GM19025 (cell line): ENCODE measurements at regions not wholly inside any gene's neighbourhood (a gene's known extent, or its start where the extent isn't known, plus 50 kb on each side); places are given as distances from the start of the nearest gene placed in this dataset.

ENCODE experiments used
- ATAC-seq: cut with Tn5 transposase; IDR thresholded peaks from one replicate; pipeline ENCODE4 v1.9.1; 2021; ENCODE audit warnings: mild to moderate bottlenecking, low read depth, moderate library complexity; ENCODE audit not compliant: unreplicated experiment

DNA sequence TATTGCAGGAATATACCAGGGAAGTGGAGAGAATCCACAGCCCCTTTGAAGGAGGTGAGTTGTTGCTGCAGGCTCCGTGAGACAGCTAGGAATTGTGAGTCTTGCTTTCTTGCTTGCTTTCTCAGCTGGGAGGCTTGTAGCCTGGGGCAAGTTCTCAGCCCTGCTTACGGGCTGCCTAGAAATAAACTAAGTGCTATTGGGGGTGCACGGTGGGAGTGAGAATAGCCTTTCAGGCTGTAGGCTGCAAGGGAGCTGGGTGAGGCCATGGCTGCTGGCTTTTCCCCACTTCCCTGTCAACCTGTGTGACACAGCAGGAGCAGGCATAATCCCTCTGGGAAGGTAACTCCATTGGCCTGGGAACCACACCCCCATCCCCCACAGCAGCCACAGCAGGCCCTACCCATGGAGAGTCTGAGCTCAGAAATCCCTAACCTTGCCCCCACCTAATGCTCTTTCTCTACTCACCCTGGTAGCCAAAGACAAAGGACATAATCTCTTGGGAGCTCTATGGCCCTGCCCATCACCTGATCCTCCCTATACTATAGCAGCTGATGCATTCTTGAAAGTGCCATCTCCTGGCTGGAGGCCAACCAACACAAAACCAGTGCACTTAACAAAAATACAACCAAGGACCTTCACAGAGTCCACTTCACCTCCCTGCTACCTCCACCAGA lies 113.0 kb downstream of the MMRN1 start:
- ATAC-seq, result no peak

DNA sequence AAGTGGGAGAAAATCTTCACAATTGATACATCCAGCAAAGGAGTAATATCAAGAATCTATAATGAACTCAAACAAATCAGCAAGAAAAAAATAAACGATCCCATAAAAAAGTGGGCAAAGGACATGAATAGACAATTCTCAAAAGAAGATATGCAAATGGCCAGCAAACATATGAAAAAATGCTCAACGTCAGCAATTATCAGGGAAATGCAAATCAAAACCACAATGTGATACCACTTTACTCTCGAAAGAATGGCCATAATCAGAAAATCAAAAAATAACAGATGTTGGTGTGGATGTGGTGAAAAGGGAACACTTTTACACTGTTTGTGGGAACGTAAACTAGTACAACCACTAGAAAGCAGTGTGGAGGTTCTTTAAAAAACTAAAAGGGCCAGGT lies 114.3 kb upstream of the CCSER1 start:
- ATAC-seq, result no peak

DNA sequence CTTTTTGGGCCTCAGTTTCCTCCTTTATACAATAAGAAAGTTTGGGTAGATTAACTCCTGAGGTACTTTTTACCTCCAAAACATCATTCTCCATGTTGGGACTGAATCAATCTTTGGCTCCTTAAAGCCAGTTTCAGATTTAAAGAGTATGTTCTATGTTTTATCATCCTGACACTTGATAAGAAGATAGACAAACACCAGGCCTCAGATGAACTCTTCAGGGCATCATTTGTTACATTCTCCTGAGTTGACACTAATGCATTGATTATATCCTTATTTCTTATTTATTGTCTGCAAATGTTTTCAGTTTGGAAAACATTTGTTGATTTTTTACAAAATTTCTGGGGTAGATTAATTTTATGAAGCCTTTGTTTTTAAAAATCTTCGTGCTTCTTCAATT lies 102.7 kb upstream of the CCSER1 start:
- no peak for ATAC-seq

DNA sequence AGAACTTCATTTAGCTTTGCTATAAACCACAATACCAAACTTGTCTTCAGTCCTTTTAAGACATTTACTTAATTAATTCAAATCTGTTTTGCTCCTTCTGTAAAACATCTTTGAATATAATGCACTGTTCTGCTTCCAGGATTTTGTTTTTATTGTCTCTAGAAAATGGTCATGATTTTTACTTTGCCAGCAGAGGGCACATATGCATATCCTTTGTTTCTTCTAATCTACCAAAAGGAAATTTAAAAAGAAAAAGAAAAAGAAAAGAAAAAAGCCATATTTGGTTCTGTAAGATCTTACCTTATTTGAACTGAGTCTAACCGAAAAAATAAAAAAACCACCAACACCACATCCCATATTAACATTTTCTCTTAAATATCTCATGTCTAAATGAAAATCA lies 101.9 kb upstream of the CCSER1 start:
- ATAC-seq, result no peak

DNA sequence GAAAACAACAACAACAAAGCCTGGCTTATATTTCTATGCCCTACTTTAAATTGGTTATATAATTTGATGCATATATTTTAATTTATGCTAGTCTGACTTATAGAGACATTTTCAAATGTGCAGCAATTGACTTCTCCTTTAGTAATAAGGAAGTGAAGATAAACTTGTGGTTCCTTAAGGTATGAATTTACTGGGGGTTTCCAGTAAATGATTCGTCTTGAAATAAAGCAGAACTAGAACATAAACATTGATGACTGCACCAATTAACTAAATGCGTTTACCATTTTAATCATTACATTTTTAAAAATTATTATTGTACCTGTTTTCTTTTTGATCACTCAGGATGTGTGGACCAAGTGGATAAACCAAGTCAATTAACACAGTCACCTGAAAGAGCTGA lies 99.6 kb upstream of the CCSER1 start:
- ATAC-seq, result peak; percentile 68

DNA sequence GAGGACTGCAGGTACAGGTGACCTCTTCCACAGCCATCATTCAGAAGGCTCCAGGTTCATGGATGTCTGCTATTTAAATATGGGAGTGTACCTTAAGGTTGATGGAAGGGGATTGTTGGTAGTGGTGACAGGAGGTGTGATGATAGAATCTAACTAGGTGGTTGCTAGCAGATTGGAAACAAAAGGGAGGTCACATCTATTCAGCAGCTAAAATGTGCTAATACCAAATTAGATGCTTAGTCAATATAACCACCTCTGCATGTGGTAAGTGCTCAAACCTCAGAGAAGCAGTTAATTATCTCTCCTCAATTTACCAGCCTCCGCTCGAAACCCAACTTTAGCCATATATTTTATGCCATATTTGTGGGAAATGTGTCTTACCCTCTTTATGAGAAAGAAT lies 98.7 kb upstream of the CCSER1 start:
- ATAC-seq, result no peak

DNA sequence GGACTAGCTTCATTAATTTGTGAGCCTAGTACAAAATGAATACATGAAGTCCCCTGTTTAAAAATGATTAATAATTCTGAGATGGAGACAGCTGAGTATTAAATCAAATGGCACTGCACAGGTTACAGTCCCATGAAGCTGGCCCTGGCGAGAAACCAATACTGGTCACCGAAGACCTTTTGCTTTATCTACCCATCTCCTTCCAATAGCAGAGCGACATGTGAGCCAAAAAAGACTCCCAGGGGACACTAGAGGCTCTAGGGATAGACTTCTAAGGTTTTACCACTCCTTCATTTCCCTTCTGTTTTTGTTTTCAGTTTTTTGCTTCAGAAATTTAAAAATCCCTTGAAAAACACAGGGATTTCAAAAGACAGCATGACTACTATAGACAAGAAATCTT lies 97.0 kb upstream of the CCSER1 start:
- no peak for ATAC-seq

DNA sequence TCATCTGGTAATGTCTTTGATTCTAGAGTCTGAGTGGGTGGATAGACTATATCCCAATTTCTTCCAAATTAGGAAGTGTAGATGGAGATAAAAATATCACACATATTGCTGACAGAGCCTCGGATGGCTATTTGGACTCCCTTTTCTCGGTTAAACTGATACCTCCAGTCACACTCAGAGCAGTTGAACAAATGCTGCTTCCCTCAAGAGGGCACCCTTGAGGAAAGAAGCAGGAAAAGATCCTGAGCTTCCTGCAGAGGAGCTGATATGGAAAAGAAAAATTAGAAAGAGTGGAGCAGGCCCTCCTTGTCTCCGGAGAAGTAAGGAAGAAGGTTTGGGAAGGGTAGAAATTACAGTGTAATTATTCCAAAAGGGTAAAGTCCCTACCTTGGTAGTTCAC lies 96.2 kb upstream of the CCSER1 start:
- no peak for ATAC-seq

DNA sequence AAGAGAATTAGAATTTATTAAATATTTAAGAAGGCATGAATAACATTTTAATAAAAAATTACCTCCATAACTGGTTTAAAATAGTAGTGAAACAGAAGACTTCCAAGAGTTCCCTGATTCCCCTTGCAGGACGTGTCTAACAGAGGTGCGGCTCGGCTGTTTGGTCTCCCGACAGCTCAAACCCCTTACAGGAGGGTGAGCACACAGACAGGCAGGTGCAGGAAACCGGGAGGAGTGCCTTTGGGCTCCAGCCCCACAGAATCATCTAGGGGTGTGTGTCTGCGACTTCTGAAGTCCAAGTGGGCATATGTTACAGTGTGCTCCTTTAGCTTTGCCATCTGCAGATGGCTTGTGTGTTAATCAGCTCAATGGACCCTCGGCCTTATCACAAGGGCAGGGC lies 88.1 kb upstream of the CCSER1 start:
- no peak for ATAC-seq

DNA sequence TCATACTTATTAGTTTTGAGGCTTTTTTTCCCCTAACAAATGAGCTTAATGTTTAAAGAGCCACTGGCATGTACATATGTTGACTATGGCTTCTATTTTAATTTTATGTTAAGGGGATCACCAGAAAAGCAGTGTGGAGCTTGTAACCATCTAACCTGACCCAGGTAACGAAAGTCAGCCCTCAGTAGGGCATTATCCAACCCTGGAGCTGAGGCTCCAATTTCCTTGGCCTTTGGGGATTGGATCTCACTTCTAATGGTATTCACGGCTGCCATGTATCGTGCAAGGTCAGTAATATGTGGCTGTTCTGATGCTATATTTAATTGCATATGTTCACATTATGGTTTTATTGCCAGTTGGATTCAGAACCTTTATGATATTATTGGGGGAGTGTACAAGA lies 75.2 kb upstream of the CCSER1 start:
- no peak for ATAC-seq

DNA sequence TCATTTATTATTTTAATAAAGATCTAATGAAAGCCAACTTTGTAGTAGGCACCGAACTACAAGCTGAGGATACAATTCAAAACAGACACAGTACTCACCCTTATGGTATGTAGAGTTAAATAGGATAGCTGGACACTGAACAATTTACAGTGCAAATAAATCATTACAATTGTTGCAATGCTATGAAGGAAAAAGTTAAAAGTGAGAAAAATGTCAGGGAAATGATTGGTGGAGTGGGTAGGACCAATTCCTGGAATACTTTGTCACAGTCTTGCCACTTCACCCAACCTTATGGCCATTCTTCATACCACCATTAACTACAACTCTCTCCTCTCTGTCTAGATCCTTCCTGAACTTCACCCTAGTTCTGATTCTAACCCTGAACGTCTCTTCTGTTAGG lies 70.1 kb upstream of the CCSER1 start:
- no peak for ATAC-seq

DNA sequence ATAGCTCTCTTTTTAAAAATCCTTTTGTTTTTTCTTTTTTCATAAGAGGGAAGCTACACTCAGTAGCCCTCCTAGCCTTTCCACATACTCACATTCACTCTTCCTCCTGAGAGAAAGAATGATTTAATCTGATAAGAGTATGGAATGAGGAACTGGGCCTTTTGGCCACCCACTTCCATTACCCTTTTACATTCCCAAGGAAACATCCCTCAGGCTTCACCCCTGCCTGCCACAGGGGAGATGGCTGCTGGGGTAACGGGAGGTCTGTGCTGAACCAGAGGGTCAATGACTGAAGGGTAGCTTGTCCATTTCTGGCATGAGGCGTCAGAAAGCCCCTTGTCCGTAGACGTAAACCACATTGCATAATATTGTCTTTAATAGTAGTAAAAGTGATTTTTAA lies 67.2 kb upstream of the CCSER1 start:
- no peak for ATAC-seq

DNA sequence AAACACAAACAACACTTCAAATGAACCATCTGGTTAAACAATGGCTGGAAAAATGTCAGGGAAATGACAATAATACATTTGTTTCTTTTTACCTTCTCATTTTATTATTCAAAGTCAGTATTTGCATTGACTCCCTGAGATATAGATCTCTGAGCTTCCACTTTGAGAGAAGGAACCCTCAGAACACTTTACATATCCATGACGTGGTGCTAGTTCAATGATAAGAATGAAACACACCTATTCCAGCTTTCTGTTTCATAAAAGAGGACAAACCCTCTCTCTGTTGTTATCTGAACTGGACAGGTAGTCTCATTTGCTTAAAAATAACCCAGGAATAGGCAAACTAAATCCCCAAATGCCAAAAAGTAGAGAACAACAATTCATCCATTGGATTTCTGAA lies 65.3 kb upstream of the CCSER1 start:
- no peak for ATAC-seq

DNA sequence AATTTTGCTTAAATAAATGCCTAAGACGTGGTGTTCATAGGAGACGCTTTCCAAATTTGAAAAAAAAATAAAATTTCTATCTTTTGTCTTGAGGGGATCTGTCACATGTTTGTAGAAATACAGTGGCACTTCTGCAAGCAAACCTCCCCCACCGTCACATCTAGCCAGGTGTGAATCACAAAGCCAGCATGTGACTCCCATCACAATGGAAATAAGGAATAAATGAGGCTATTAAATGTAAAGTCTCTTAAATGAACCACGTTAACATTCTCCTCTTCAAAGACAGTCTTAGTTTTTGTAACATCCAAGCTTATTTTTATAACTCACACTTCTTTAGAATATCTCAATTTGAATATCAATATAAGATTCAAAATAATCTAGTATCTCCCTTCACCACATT lies 63.0 kb upstream of the CCSER1 start:
- no peak for ATAC-seq

DNA sequence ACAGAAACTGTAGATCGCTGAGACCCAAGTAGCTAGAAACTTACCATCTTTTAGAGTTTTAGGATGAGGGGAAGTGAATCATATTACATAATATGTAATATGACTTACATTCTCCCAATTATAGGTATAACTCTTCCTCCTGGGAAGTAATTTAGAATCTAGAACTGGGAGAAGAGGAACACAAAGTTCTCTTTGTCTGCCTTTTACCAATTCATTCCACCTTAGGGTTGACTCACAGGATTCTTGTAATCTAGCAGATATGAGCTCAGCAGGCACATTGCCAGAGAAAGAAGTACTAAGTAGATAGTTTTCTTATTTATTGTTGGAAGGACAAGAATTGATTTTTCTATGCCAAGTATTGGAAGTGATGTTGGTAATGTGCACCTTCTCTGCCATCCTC lies 58.0 kb upstream of the CCSER1 start:
- ATAC-seq, result no peak

DNA sequence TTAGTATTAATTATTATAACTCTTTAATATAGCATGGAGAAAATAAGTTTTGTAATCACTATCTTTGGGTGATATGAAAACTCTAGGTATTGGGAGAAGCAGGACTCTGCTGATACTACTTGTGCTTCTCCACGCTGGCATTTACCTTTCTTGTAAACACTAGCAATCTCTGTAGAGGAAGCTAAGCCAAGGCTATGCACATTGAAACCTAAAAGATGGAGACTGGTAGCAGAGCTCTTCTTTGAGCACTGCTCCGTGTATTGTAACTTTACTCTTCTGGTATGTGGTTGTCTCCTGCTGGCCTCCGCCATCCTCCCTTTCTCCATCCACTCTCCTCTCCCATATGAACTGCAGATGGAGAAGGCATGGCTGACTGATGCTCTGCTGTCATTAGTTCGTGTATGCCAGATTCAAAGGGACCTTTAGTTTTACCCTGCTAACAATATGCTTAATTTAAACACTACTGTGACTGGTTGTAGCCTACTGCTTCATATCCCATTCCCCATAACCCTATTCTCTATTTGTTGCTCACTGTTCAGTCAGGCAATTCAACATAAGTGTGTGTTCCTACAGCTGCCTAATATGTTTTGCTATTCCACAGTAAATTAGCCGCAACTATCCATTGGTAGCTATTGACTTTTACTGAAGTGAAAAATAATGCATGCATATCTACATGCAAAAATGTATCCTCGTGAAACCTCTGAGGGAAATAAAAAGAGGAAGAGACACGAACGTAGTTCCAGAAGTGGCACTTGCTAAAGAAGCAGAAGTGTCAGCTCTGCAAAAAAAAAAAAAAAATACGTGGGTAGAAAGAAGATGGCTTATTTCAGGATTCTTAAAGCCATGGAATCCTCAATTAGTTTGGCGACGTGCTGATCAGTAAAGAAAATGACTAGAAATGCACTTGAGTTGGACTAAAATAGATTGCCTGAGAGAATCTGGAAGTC lies 55.6 kb upstream of the CCSER1 start:
- ATAC-seq, result no peak

DNA sequence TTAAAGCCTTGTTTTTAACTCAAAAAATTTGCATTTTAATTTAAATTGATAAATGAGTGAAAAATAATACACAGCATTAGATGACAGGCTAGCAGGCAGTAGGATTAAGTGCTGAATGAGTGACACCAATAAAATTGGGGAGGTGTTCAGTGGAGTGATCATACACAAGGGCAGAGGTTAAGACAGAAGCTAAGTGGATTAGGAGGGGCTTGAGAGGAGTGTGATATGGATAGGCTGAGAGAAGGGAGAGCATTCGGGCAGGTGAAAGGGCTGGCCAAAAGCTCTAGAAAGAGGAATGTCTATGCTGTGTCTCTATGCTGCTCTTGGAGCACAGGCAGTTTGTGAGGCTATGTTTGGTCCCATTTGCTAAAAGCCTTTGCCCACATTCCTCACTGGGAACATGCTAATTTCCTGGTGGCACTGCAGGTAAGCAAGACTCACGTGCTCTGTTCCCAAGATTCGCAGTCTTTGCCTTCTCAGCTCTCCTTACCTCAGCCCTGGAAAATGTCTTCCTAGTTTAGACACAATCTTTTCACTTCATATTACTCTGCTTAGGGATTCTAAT lies 52.8 kb upstream of the CCSER1 start:
- no peak for ATAC-seq
